GM18909 (cell line): ENCODE measurements at regions not wholly inside any gene's neighbourhood (a gene's known extent, or its start where the extent isn't known, plus 50 kb on each side); places are given as distances from the start of the nearest gene placed in this dataset.
"Not testable (repeated sequence)": the region's sequence is repeated elsewhere in the genome, so short reads cannot be mapped to it uniquely, and the experiment has no call there.

Experiments used
- ATAC-seq: cut with Tn5 transposase; IDR thresholded peaks from one replicate; pipeline ENCODE4 v1.9.1; 2021; ENCODE audit warnings: mild to moderate bottlenecking; ENCODE audit not compliant: unreplicated experiment, poor library complexity

GRCh38 chr5:91315701-91316100, 67.4 kb downstream of the ARRDC3 start:
- no peak for ATAC-seq

DNA sequence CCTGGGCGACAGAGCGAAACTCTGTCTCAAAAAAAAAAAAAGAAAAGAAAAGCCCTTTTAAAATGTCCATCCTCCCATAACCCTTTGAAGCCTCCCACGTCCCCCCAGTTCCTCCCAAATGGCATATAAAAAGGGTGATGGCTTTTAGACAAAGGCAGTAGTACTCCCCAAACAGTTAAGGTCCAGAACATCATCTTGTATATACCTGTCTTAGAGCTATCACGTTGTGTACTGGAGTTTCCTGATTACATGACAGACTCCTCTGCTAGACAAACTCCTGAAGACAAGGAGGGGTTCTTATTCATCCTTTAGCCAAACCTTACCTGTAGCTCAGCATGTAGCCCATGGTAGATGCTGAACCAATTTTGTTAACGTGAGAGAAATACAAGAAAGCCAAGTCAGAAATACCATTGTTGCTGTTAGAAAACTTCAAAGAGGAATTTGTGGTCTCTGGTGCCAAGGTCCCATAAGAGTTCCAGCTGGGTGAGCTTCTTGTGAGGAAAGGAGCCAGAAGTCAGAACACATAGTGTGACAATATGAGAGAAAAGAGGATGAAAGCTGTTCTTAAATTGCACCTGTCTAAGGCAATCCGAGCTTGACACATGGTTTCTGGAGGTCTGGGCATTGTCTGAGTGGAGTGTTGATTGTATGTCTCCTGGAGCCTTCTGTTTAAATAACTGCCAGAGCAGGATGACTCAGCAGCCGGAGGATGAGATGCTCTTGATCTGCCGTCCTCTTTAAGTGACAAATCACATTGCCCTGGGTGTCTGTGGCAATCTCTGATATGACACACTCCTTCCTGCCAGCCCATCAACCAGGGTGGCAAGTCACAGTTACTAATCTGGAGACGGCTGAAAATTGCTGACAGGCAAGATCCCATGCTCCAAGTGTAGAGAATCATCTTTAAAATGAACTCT, 69.1 kb downstream of the ARRDC3 start:
- ATAC-seq = peak; percentile 58

GRCh38 chr5:91312698-91313097, 70.4 kb downstream of the ARRDC3 start:
- no peak for ATAC-seq

DNA sequence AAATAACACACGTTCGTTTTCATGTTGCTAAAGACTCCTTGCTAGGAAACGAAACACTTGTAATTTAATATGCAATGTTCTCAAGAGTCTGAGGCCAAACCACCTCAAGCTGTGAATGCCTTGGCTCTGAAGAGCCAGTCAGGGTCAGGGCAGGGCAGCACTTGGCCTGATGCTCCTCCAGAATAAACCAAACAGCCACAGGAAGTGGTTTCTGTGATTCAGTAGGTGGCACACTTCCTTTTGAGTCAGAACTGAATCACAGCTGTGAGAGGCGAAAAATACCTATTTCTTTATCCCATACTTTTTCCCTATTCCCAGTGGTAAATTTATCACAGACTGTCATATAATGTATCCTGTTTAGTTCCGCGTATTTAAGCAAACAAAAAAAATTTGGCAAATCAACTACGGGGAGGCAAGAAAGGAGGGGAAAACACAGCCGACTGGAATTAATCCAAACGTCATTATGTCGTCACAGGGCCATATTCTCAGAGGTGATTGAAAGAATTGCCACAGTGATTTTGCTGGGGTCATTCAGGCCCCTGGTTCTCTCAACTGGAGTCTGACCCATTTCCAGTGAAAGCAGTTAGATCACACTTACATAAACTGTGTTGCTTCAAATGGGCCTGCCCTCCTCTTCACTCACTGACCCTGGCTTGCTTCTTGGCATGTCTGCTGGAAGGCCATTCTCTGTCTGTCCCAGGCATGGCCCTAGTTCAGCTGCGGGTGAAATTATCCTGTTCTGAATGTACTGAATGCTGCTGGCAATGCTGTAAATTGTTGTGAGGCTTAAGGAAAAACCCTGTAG, 71.2 kb downstream of the ARRDC3 start:
- peak; percentile 98 for ATAC-seq

DNA sequence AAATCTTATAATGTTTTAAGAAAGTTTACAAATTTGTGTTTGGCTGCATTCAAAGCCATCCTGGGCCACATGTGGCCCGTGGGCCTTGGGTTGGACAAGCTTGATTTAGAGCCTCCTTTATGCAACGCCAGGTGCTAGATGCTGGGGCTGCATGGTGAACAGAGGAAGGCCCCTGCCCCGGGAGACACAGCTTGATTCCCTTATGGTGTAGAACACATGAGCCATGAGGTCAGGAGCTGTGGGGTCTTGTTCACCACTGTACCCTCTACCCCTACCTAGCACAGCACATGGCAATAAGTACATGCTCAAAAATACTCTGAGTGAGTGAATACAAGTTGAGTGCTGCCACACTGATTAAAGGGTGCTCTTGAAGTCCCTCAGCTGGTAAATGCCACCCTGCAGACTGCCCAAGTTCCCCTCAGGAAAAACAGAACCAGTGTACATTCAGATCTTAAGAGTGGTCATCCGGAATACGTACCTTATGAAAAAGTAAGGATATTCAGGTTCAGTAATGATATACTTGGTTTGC, 71.9 kb downstream of the ARRDC3 start:
- ATAC-seq = peak; percentile 25

DNA sequence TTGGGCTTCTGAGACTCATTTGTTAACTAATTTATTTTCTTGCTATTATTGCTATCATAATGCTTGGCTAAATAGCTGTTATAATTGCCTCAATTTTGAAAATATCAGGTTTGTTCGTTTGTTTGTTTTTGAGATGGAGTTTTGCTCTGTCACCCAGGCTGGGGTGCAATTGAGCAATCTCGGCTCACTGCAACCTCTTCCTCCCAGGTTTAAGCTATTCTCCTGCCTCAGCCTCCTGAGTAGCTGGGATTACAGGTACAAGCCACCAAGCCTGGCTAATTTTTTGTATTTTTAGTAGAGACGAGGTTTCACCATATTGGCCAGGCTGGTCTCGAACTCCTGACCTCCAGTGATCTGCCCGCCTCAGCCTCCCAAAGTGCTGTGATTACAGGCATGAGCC, 75.0 kb downstream of the ARRDC3 start:
- not testable (repeated sequence) for ATAC-seq

- ATAC-seq = no peak
Observed at GRCh38 chr5:91307048-91307447, 76.1 kb downstream of the ARRDC3 start.

- no peak for ATAC-seq
Observed at GRCh38 chr5:91306497-91306896, 76.6 kb downstream of the ARRDC3 start.

DNA sequence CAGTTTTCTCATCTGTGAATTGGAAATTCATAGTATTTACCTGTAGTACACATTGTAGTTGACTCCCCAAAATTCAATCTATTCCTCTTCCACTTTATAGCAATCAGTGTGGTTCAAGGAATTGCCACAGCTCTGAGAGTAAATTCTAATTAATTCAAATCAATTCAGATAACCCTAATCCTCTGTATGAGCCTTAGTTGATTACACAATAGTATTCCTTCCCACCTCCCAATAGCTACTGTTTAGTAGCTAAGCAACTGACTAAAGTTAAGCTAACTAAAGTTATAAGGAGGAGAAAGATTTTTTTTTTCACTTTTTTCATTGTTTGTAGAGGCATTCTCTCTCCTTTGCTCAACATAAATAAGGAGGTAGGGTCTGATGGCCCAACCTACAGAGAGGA, 77.5 kb downstream of the ARRDC3 start:
- ATAC-seq = no peak

DNA sequence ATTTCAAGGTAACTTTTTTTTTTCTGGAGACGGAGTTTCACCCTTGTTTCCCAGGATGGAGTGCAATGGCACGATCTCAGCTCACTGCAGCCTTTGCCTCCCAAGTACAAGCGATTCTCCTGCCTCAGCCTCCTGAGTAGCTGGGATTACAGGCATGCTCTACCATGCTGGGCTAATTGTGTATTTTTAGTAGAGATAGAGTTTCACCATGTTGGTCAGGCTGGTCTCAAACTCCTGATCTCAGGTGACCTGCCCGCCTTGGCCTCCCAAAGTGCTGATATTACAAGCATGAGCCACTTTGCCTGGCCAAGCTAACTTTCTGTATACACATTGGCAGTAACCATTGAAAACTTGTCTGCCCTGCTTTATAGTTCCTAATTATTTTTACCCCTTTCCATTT, 79.1 kb downstream of the ARRDC3 start:
- not testable (repeated sequence) for ATAC-seq

- no peak for ATAC-seq
Observed at GRCh38 chr5:91302958-91303357, 80.2 kb downstream of the ARRDC3 start.

DNA sequence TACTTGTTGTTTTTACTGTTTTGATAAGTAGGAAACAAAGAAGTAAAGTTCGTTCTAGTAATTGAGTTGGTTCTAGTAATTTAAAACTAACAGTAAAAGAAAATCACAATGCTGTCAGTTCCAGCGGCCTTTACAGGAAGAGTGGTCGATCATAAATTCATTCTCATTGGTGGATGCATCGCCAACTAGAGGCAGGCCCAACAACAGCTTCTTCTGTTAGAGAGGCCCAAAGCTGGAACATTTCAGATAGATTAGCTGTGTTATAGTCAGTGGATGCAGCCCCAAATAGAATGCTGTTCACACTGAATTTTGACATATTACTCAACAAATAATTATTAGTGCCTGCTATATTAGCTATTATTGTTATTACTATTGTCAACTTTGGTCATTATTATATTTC, 80.8 kb downstream of the ARRDC3 start:
- ATAC-seq = no peak

GRCh38 chr5:91301106-91301846, 81.8 kb downstream of the ARRDC3 start:
- no peak for ATAC-seq

- ATAC-seq = no peak
Observed at GRCh38 chr5:91297994-91298393, 85.1 kb downstream of the ARRDC3 start.

- no peak for ATAC-seq
Observed at GRCh38 chr5:91296674-91297143, 86.4 kb downstream of the ARRDC3 start.

DNA sequence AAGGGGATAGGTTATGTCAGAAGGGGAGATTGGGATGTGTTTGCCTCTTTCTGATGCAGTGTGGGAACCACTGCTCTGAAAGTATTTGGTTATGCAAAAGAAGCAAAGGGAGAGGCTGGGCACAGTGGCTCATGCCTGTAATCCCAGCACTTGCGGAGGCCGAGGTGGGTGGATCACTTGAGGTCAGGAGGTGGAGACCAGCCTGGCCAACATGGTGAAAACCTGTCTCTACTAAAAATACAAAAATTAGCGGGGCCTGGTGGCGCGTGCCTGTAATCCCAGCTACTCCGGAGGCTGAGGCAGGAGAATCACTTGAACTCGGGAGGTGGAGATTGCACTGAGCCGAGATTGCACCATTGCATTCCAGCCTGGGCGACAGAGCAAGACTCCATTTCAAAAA, 87.0 kb downstream of the ARRDC3 start:
- ATAC-seq = not testable (repeated sequence)

- peak; percentile 99 for ATAC-seq
Observed at GRCh38 chr5:91293131-91293530, 90.0 kb downstream of the ARRDC3 start.

DNA sequence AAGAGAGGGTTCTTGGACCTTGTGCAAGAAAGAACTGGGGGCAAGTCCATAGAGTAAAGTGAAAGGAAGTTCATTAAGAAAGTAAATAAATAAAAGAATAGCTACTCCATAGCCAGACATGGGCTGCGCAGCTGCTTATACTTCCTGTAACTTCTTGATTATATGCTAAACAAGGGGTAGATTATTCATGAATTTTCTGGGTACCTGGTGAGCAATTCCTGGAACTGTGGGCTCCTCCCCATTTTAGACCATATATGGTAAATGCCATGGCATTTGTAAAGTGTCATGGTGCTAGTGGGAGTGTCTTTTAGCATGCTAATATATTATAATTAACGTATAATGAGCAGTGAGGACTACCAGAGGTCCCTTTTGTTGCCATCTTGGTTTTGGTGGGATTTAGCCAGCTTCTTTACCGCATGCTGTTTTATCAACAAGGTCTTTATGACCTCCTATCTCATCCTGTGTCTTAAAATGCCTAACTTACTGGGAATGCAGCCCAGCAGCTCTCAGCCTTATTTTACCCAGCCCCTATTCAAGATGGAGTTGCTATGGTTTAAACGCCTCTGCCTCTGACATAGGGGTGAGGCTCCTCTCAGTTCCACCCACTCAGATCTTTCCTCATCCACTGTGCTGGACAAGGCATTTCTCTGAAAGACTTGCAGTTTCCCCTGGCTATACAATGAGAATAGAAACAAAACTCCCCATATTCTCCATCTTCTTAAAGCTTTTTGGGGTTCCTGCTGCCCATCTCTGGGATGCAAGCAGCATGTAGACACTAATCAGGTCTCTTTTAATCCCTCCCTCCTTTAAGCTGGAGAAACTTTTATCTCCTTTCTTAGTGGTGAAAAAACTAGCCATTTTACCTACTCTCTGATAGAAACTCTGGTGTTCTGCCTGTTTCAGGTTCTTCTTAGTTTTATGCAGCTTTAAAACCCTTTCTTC, 91.2 kb downstream of the ARRDC3 start:
- no peak for ATAC-seq
